ENCODE measurements at regions not wholly inside any gene's neighbourhood (a gene's known extent, or its start where the extent isn't known, plus 50 kb on each side); places are given as distances from the start of the nearest gene placed in this dataset.
"Not testable (repeated sequence)": the region's sequence is repeated elsewhere in the genome, so short reads cannot be mapped to it uniquely, and the experiment has no call there.

DNA sequence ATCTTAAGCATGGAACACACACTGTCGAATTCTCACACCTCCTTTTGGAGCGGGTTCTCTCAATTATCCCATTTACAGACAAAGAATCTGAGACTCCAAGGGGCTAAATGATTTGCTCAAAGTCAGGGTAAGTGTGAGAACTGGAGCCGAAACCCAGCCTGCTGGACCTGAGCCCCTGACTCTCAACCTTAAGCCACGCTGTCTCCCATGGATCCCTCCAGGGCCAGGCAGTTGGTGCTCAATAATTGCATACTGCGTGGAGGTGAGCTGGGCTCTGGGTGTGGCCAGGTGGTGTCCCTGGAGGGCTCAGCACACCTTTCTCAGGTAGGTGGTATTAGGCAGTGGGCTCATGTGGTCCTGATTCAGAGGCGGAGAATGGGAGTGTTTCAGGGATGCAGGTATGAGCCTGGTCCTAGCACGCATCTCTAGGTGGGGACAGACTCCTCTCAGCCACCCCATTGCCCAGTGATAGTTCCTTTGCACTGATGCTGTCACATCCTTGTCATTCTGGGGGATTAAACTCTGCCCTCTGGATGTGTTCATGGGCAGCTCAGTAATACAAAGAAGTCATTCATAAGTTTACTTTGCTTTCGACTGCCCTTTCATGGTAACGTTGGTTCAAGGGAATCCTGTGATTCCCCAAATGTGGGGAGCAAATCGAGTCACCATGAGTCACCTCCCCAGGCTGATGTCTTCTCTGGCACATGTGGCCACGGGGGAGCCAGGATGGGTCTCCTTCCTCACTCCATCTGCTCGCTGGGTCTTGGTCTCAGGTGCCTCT, 399.5 kb upstream of the TNRC6C start:
- FAIRE-seq = no peak

DNA sequence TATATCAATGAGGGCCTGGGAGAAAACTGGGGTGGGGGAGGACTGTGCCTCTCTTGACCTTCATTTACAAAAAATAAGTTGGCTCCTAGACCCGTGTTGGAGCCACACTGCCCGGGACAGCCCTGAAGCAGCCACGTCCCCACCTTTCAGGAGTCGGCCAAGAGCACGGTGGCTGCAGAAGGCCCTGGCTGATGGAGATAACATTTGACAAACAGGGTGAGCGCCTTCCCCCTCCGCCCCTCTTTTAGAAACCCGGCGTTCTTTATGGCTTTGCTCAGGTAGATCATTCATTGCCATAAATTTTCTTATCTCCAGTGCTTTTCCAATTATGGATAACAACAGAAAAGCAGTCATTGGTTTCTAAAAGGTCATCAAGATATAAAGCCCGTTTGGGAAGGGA, 398.1 kb upstream of the TNRC6C start:
- no peak for FAIRE-seq

DNA sequence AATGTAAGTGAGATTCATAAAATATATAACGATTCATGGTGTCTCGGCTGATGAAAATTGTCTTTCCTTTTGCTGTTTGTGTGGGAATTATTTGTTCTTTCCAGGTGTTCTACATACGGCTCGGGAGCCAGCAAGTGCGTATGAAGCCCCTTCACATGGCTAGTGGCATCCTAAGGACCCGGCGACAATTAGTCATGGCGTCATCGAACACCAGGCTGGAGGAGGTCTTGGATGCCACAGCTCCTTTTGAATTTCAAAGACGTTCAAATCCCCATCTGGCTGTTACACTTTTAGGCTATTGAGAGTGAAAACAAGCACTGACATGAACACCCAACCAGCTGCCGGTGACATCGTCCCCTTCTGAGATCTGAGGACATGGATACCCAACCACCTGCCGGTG, 397.7 kb upstream of the TNRC6C start:
- FAIRE-seq = no peak

DNA sequence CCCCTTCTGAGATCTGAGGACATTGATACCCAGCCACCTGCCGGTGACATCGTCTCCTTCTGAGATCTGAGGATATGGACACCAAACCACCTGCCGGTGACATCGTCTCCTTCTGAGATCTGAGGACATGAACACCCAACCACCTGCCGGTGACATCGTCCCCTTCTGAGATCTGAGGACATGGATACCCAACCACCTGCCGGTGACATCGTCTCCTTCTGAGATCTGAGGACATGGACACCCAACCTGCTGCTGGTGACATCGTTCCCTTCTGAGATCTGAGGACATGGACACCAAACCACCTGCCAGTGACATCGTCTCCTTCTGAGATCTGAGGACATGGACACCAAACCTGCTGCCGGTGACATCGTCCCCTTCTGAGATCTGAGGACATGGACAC, 396.1 kb upstream of the TNRC6C start:
- FAIRE-seq = not testable (repeated sequence)

DNA sequence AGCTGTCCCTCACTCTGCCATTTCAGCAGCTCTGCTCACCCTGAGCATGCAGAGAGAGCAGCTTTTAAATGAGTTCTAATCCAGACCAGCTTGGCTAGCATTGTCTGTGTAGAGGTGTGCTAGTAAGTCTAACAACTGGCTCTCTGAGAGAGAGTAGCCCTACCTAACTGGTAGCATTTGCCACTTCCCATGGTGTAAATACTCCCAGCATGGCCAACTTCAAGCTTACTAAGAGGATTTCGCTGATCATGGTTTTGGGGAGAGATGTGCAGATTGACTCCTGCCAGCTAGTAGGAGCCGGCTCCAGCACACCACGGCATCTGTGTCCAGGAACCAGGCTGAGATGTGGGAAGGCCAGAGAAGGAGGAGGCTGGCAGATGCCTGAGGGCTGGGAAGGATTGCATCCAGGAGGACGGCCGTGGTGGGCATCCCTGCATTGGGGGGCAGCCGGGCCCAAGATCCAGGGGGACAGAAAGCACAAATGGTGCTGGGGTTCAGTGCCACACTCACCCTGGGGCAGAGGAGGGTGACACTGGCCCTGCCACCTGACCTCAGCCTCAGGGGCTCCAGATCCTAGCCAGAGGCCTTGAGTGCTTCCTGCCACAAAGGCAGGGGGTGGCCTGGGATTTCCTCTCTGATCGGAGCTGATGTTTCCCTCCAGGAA, 394.9 kb upstream of the TNRC6C start:
- FAIRE-seq = no peak

DNA sequence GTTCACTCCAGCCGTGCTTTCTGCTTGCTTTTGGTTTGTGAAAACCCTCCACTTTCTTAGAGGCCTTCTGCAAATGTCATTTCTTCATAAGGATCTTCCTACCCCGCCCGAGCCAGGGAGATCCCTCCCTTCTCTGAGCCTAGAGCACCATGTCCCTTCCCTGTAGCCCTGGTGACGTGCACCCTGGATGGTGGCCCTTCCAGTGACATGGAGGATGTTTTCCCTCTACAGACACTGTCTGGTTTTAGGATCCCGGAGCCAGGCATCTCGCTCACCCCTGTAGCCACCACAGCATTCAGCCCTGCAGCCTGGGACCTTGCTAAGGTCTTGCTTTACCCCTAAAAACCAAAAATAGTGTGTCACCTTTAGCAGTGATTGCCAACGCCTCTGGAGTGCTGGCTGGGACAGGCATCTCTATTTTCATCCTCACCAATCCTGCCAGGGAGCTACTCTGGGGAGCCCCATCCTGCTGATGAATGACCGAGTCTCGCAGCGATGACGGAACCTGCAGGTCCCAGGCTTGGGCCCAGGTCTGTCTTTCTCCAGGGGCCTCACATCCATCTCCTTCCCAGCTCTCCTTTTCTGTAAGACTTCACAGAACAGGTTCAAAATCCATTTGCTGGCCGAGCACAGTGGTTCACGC, 394.1 kb upstream of the TNRC6C start:
- no peak for FAIRE-seq

DNA sequence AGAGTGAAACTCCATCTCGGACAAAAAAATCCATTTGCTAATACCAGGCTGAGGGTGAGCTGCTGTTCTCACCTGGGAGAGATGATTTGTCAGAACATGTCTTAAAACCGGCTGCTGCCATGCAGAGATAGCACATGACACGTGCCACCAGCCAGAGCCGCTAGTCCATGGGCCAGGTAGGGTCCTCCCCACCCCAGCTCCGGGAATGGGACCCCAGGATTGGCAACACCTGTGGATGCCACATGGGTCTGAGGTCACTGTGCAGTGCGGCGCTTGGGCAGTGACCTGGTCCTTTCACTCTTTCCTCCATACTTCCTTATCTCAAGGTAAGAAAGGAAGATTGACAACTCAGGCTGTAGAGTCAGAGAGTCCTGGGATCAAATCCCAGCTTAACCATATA, 393.3 kb upstream of the TNRC6C start:
- FAIRE-seq = no peak

DNA sequence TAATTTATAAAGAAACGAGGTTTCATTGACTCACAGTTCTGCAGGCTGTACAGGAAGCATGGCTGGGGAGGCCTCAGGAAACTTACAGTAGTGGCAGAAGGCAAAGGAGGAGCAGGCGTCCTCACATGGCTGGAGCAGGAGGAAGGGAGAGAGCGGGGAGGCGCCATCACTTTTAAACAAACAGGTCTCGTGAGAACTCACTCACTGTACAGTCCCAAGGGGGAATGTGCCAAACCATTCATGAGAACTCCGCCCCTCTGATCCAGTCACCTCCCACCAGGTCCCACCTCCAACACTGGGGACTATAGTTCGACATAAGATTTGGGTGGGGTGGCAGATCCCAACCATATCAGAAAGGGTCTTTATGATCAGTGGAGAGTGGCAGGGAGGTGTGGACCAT, 392.4 kb upstream of the TNRC6C start:
- FAIRE-seq = no peak

DNA sequence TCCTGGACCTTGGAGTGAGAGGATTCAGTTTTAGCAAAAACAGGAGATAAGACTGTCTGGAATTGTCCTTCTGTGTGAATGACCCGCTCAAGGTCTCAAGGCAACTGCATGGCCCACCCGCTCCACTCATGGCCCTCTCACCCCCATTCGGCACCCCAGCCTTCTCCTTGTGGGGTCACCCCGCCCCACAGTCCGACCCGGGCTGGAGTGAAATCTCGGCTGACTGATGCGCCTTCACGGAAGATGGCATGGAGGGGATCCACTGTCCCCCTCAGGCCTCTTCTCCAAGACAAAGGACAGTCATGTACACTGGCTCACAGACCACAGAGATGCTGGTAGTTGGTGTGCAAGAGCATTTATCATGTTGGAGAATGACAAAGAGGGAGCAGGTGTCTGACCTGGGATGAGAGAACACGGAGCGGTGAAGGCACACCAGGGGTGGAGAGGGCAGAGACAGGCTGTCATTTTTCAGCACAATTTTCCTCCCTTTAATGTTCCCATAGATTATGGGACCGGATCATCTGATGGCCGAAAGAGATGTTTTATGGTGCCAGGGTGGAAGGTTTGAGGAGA, 391.9 kb upstream of the TNRC6C start:
- FAIRE-seq = no peak

DNA sequence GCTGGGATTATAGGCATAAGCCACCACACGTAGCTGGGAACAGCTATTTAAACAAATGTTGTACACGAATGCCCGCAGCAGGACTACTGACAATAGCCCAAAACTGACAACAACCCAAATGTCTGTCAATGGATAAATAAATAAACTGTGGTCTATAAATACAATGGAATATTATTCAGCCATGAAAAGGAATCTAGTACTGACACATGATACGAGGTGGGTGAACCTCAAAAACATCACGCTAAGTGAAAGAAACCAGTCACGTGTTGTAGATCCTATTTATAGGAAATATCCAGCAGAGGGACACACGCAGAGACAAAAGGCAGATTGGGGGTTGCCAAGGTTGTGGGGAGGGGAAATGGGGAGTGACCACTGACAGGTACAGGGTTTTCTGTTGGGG, 390.0 kb upstream of the TNRC6C start:
- FAIRE-seq = no peak

DNA sequence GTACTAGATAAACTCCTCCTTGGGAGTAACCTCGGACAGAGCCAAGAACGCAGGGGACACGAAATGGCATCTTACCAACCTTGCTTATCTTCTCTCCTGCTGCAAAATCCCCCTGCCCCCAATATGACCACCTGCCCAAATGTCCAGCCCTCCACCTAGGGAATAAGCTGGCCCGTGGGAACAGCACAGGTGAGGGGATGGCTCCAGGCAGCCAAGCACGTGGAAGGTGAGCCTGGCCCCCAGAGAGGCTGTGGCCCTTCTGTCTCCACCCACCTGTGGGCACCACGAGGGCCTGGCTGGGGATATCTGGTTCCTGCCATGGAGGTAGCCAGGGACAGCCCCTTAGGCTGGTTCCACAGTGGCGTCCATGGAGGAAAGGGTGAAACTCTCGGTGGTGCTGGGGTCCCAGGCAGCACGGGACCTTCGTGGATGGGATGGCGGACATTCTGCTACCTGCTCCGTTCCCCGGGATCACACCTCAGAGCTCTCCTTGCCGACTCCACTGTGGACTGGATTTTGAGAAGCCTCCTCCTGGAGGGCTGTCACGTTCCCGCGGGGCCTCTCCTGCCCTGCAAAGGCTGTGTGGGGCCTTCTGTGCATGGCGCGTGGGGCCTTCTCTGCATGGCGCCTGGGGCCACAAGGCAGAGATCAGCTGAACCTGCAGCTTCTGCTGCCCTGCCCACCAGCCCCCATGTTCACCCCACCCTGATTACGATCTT, 388.5 kb upstream of the TNRC6C start:
- FAIRE-seq = no peak

DNA sequence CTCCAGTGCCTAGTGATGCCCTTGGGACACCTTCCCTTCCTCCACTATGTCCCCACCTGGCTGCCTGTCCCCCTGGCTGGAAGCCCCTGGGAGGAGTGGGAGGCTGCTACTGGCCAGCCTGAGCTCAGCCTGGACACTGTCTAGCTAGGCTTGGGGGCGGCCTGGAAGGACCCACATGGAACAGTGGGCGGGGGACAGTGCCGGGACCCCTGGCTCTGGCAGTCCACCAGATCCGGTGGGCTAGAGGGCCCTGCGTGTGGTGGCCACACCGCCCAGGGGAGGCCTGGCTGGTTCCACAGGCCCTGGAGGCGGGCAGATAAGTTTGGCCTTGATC, 388.0 kb upstream of the TNRC6C start:
- no peak for FAIRE-seq

DNA sequence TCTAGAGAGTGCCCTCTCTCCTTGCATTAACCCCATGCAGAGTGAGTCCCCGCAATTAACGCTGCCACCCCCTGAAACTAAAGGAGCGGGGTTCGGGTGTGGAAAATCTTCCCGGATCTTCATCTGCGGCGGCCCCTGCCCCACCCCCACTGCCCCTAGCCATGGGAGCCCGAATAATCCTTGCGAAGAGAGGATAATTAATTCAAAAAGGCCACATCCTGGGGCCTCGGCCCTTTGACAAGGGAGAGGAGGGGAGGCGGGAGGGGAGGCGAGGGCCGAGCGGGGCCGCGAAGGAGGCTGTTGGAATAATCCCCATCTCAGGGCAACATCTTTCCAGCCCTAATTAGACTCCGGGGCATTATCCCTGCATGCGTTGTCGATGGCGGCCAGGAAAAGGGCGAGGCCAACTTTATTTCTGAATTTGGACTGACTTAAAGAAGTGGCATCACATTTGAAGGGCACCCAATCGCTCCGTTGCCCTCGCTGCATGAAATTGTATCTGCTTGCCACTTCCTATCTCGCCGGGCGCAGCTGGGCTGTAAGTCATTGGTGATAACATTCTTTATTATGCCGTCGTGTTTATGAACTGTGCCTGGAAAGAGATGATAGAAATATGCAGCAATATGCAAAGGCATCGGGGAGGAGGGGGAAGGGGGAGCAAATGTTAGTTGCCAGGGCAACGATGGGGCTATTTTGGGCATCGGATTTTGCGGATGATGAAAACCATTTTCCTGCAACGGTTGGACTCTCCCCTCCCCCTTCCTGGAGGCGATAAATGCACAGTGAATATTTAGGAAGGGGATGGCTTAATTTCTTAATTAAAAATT, 387.1 kb upstream of the TNRC6C start:
- no peak for FAIRE-seq

DNA sequence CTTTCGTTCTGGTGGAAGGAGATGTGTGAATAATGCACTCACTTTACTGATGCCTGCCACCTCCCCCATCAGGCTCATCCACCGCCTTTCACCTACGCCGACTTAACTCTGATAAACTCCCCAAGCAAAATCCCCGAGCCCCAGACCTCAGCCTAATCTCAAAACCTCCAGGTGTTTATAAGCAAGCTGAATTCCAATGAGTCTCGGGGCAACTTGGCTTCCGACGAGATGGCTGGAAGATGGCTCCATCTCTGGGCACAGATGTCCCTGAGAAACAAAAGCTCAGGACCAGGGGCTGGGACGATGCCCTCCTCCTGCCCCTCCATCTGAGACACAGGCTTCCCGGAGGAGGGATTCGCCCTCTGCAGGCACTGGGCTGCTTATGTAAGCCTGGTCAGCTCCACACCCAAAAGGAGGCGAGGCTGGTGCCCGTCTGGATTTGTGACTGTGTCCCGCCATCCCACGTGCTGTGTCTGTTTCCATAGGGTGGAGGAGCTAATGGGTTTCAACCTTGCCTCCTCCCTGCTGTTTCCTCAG, 386.4 kb upstream of the TNRC6C start:
- no peak for FAIRE-seq

DNA sequence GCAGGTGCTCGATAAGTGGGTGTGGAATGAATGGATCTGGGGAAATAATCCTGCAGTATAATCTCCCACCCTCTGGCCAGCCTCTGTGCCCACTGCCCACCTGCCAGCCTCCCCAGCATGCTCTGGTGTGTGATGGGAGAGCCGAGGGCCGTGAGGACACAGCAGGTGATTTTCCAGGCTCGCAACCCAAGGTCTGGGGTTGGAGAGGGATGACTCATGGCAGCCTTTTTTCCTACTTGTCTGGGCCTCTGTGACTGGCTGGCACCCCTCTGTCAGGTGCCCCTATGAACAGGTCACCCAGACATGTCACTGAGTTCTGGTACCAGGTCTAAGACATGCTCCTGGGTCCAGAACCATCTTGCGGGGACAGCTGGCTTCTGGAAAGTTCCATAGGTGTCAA, 385.7 kb upstream of the TNRC6C start:
- no peak for FAIRE-seq

DNA sequence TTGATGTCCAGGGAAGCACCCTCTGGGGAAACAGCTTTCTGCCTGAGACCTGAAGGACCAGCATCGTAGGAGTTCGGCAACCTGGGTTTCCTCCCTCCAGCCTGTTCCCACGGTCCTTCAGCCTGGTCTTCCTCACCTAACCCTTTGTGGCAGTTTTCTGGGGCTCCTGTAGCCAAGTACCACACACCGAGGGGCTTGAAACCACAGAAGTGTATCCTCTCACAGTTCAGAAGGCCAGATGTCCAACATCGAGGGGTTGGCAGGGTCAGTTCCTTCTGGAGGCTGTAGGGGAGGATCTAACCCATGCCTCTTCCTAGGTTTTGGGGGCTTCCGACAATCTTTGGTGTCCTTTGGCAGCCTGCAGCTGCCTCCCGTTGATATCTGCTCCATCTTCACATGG, 381.0 kb upstream of the TNRC6C start:
- FAIRE-seq = no peak

DNA sequence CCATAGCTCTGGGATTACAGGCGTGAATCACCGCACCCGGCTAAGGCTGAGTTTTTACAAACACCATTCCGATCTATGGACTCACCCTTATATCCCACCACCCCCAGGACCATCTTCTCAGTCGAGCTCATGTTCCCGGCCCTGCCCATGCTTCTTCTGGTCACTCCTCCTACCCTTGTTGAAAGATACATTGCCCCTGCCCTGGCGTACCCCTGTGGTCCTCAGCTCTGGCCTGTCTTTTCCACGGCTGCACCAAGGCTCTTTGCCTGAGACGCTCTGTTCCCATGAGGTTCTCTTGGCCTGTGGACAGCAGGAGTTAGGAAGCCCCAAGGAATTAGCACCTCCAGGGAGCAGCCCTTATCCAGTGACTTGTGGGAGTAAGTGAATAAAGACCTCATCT, 379.4 kb upstream of the TNRC6C start:
- no peak for FAIRE-seq

DNA sequence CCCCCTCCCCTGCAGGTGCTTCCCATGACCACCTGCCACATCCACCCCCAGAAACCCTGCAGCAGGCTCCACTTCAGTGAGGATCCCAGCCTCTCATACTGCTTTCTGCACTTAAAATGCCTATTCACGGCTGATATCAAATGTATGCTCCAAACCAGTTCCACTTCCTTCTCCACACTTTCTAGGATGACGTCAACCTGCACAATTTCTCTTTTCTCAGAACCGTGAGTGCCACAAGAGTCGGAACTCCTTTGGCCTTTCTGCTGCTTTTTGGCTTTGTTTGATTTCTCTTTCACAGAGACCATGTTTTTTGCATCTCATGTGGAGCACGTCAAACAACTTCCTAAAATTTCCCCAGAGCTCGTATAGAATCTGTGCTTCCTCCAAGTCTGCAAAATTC, 378.8 kb upstream of the TNRC6C start:
- no peak for FAIRE-seq

DNA sequence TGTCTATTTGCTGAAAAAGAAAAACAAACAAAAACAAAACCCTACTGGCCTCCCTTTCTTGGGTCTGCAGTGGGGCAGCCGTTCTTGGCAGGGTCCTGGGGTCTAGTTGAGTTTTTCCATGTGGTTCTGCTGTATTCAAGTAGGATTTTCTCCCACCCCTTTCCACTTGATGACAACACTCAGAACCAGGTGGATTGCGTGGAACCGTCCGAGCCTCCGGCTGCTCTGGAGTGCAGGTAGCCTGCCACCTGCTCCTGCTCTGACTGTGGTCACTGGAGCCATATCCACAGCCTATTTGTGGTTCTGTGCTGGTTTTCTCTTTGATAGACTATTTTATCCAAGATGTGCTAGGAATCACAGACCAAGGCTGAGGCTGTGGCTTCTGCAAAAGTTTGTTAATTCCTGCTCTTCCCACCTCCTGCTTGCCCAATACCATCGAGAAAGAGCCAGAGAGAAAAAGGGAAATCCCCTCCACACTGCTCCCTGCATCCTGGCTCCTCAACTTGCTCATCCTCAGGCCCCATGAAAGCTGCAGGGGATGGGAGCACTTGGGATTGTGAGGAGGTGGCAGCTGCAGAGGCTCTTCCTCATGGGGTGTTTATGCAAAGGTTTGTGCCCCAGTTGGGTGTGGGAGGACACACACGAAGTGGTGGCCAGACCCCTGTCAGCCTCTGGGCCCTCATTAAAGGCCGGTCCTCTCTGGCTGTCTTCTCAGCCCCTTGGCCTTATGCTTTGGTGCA, 377.8 kb upstream of the TNRC6C start:
- FAIRE-seq = no peak

DNA sequence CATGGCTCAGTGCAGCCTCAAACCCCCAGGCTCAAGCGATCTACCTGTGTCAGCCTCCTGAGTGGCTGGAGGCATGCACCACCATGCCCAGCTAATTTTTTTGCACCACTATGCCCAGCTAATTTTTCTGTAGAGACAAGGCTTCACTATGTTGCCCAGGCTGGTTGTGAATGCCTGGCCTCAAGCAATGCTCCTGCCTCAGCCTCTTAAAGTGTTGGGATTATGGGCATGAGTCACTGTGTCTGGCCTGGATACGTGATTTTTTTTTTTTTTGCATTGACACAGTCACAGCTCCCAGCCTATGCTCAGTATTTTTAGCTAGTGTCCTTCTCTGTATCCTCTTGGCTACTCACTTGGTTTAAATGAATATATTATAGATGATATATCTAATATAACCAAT, 377.0 kb upstream of the TNRC6C start:
- FAIRE-seq = no peak

DNA sequence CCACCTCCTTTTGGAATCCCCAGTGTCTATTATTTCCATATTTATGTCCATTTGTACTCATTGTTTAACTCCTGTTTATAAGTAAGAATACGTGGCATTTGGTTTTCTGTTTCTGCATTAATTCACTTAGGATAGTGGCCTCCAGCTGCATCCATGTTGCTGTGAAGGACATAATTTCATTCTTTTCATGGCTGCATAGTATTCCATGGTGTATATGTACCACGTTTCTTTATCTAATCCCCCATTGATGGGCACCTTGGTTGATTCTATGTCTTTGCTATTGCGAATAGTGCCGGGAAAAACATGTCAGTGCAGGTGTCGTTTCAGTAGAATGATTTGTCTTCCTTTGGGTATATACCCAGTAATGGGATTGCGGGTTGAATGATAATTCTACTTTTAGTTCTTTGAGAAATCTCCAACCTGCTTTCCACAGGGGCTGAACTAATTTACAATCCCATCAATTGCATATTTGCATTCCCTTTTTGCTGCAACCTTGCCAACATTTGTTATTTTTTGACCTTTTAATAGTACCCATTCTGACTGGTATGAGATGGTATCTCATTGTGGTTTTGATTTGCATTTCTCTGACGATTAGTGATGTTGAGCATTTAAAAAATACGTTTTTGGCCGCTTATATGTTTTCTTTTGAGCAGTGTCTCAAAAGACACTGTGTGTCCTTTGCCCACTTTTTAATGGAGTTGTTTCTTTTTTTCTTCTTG, 373.2 kb upstream of the TNRC6C start:
- FAIRE-seq = no peak

All from endometrium (tissue), 2 donors.